ENCODE measurements at regions not wholly inside any gene's neighbourhood (a gene's known extent, or its start where the extent isn't known, plus 50 kb on each side); places are given as distances from the start of the nearest gene placed in this dataset.

GRCh38 chr7:68417659-68418058 is 1180.6 kb upstream of the AUTS2 start:
- no peak for TF ChIP-seq POLR2A (IDR thresholded peaks at IDR 0.05)
- TF ChIP-seq, protein P1, sequence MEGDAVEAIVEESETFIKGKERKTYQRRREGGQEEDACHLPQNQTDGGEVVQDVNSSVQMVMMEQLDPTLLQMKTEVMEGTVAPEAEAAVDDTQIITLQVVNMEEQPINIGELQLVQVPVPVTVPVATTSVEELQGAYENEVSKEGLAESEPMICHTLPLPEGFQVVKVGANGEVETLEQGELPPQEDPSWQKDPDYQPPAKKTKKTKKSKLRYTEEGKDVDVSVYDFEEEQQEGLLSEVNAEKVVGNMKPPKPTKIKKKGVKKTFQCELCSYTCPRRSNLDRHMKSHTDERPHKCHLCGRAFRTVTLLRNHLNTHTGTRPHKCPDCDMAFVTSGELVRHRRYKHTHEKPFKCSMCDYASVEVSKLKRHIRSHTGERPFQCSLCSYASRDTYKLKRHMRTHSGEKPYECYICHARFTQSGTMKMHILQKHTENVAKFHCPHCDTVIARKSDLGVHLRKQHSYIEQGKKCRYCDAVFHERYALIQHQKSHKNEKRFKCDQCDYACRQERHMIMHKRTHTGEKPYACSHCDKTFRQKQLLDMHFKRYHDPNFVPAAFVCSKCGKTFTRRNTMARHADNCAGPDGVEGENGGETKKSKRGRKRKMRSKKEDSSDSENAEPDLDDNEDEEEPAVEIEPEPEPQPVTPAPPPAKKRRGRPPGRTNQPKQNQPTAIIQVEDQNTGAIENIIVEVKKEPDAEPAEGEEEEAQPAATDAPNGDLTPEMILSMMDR (IDR thresholded peaks at IDR 0.05) = no peak
